Rectal smooth muscle tissue (tissue), 1 donor: ENCODE measurements at regions not wholly inside any gene's neighbourhood (a gene's known extent, or its start where the extent isn't known, plus 50 kb on each side); places are given as distances from the start of the nearest gene placed in this dataset.

Experiments used
- H3K27ac ChIP-seq: one replicate; pipeline ENCODE4 v1.7.0; 2013; ENCODE audit warnings: low read depth, low read length, inconsistent platforms
- H3K27me3 ChIP-seq: one replicate; pipeline ENCODE4 v1.7.0; 2013; ENCODE audit warnings: low read length; ENCODE audit not compliant: control insufficient read depth, insufficient read depth
- H3K36me3 ChIP-seq: one replicate; pipeline ENCODE4 v1.7.0; 2013; ENCODE audit warnings: low read length; ENCODE audit not compliant: control insufficient read depth, insufficient read depth
- H3K4me1 ChIP-seq: one replicate; pipeline ENCODE4 v1.7.0; 2013; ENCODE audit warnings: low read length; ENCODE audit not compliant: control insufficient read depth, insufficient read depth
- H3K4me3 ChIP-seq: one replicate; pipeline ENCODE4 v1.7.0; 2013; ENCODE audit warnings: low read length
- H3K9ac ChIP-seq: one replicate; pipeline ENCODE4 v1.7.0; 2013; ENCODE audit warnings: low read length

- H3K4me1 ChIP-seq: no peaks in the 10 kb centered on the region
- H3K36me3 ChIP-seq: no peaks in the 10 kb centered on the region
- H3K27ac ChIP-seq: no peak overlapping the region
- no peaks in the 10 kb centered on the region for H3K27me3 ChIP-seq
- H3K4me3 ChIP-seq: no peak overlapping the region
- H3K9ac ChIP-seq: no peak overlapping the region
These were observed 54.2 kb upstream of the SEMA6D start for GRCh38 chr15:47663101-47663500.
